Endodermal cell (in vitro differentiated cells): ENCODE measurements at regions not wholly inside any gene's neighbourhood (a gene's known extent, or its start where the extent isn't known, plus 50 kb on each side); places are given as distances from the start of the nearest gene placed in this dataset.

Experiments used
- DNase-seq: peaks from one replicate; pipeline ENCODE4 v3.0.0-alpha.2; 2017
- H3K27ac ChIP-seq: 2 replicates; pipeline ENCODE4 v1.5.1; 2013; ENCODE audit warnings: mild to moderate bottlenecking, low read depth, low read length, moderate library complexity
- H3K27me3 ChIP-seq: 2 replicates; pipeline ENCODE4 v1.6.1; 2013; ENCODE audit warnings: mild to moderate bottlenecking, low read length, moderate library complexity; ENCODE audit not compliant: insufficient read depth, control insufficient read depth, poor library complexity, severe bottlenecking
- H3K36me3 ChIP-seq: 2 replicates; pipeline ENCODE4 v1.7.0; 2013; ENCODE audit warnings: mild to moderate bottlenecking, low read length, moderate library complexity; ENCODE audit not compliant: control insufficient read depth, insufficient read depth
- H3K4me1 ChIP-seq: one replicate; pipeline ENCODE4 v1.7.0; 2013; ENCODE audit warnings: low read length; ENCODE audit not compliant: control insufficient read depth, insufficient read depth
- H3K4me3 ChIP-seq: 2 replicates; pipeline ENCODE4 v1.5.1; 2013; ENCODE audit warnings: mild to moderate bottlenecking, low read length, moderate library complexity
- H3K9ac ChIP-seq: 2 replicates; pipeline ENCODE4 v1.6.1; 2013; ENCODE audit warnings: mild to moderate bottlenecking, low read length, moderate library complexity; ENCODE audit not compliant: poor library complexity, severe bottlenecking; ENCODE audit errors: extremely low read depth
- H3K9me3 ChIP-seq: 2 replicates; pipeline ENCODE4 v1.6.1; 2013; ENCODE audit warnings: mild to moderate bottlenecking, low read length, moderate library complexity; ENCODE audit not compliant: control insufficient read depth
- H3K27ac Mint-ChIP-seq: 2 replicates; pipeline ENCODE4 v1.8.0; 2020; ENCODE audit warnings: mixed read lengths
- H3K27me3 Mint-ChIP-seq: 2 replicates; pipeline ENCODE4 v1.8.0; 2021; ENCODE audit warnings: mild to moderate bottlenecking, mixed read lengths; ENCODE audit not compliant: insufficient read depth
- H3K36me3 Mint-ChIP-seq: 2 replicates; pipeline ENCODE4 v1.8.0; 2020; ENCODE audit warnings: low read depth, mixed read lengths
- H3K4me1 Mint-ChIP-seq: 2 replicates; pipeline ENCODE4 v1.8.0; 2020; ENCODE audit warnings: mixed read lengths
- H3K4me3 Mint-ChIP-seq: 2 replicates; pipeline ENCODE4 v1.8.0; 2020; ENCODE audit warnings: mild to moderate bottlenecking, moderate library complexity, mixed read lengths
- H3K9me3 Mint-ChIP-seq: 2 replicates; pipeline ENCODE4 v1.8.0; 2020; ENCODE audit warnings: mild to moderate bottlenecking, mixed read lengths
- WGBS, 2 experiments: methylation state at CpG; one replicate each; pipeline versions ENCODE4 v1.1.5 to v1.1.7; 2013; ENCODE audit warnings: missing lambda C conversion rate in 2 of 2, mixed read lengths in 1 of 2; ENCODE audit not compliant: insufficient coverage in 1 of 2, insufficient read length in 1 of 2; 5-methylcytosine and 5-hydroxymethylcytosine counted together
- TF ChIP-seq, protein P1 (sequence below): fragments of 200-600 bp; sonication (generic); conservative IDR thresholded peaks from 2 replicates; pipeline ENCODE4 v1.5.0; 2021; ENCODE audit warnings: antibody characterized with exemption, mild to moderate bottlenecking

- no peaks in the 10 kb centered on the region for H3K27me3 Mint-ChIP-seq
- H3K27ac Mint-ChIP-seq: no peak overlapping the region
- no peak overlapping the region for H3K27ac ChIP-seq
- H3K27me3 ChIP-seq: no peaks in the 10 kb centered on the region
- DNase-seq: no peak
- WGBS, 2 experiments: 98 to 100% methylated on average over 3 of the region's 3 CpGs
- no peak overlapping the region for H3K4me3 Mint-ChIP-seq
- H3K4me1 ChIP-seq: no peaks in the 10 kb centered on the region
- H3K9me3 ChIP-seq: peaks cover 23% of the 10 kb centered on the region
- no peak overlapping the region for H3K9ac ChIP-seq
- peaks cover 5% of the 10 kb centered on the region for H3K4me1 Mint-ChIP-seq
- TF ChIP-seq, protein P1, sequence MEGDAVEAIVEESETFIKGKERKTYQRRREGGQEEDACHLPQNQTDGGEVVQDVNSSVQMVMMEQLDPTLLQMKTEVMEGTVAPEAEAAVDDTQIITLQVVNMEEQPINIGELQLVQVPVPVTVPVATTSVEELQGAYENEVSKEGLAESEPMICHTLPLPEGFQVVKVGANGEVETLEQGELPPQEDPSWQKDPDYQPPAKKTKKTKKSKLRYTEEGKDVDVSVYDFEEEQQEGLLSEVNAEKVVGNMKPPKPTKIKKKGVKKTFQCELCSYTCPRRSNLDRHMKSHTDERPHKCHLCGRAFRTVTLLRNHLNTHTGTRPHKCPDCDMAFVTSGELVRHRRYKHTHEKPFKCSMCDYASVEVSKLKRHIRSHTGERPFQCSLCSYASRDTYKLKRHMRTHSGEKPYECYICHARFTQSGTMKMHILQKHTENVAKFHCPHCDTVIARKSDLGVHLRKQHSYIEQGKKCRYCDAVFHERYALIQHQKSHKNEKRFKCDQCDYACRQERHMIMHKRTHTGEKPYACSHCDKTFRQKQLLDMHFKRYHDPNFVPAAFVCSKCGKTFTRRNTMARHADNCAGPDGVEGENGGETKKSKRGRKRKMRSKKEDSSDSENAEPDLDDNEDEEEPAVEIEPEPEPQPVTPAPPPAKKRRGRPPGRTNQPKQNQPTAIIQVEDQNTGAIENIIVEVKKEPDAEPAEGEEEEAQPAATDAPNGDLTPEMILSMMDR: no peak
- H3K4me3 ChIP-seq: no peak overlapping the region
- peaks cover 14% of the 10 kb centered on the region for H3K9me3 Mint-ChIP-seq
- H3K36me3 ChIP-seq: no peaks in the 10 kb centered on the region
- H3K36me3 Mint-ChIP-seq: no peaks in the 10 kb centered on the region
These were observed 151.5 kb upstream of the EEPD1 start for GRCh38 chr7:36001546-36001945.

DNA sequence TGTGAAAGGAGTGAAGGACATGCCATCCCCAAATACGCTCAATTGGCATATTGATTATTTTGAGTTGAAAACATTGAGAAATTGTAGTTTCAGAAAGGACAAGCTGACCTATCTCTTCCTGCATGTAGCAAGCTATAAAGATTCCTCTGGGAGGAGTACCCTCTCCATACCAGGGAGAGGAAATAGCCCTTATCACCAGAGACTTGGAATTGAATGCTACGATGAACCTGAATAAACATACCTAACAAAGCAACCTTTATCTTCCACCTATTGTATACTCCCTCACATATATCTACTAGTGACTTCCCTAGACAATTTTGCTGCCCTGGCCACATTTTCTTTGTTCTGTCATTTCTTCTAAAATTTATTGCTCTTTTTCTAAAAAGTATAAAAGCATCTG, 150.2 kb upstream of the EEPD1 start:
- Mint-ChIP-seq H3K4me1 (peaks cover 7% of the 10 kb centered on the region), H3K27ac (no peak overlapping the region)
- WGBS, 2 experiments: 60 to 89% methylated on average over 1 to 2 of the region's 2 CpGs

DNA sequence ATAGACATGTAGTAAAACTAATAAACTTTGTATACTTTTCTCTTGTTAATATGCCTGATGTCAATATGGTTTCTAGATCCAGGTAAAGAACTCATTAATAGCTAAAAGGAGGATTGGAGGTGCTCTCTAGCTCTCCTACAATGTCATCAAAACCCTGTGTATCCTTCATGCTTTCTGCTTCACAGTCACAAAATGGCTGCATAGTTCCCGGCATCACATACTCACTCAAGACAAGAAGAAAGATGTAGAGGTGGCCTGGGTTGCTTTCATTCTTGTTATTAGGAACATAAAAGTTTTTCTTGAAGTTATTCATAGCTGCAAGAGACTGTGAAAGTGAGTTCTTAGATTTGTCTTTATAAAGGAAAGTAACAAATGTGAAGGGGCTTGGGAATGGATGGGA, 149.7 kb upstream of the EEPD1 start:
- H3K4me1 ChIP-seq: no peaks in the 10 kb centered on the region
- Mint-ChIP-seq H3K36me3 (no peaks in the 10 kb centered on the region), H3K9me3 (peaks cover 14% of the 10 kb centered on the region), H3K27ac (no peak overlapping the region), H3K4me1 (peaks cover 7% of the 10 kb centered on the region), H3K4me3 (no peak overlapping the region), H3K27me3 (no peaks in the 10 kb centered on the region)
- H3K9me3 ChIP-seq: peaks cover 23% of the 10 kb centered on the region
- H3K9ac ChIP-seq: no peak overlapping the region
- WGBS, 2 experiments: 86 to 100% methylated on average over 1 of the region's 1 CpG
- DNase-seq: no peak
- peak overlapping the region; percentile 14 for H3K4me3 ChIP-seq
- H3K36me3 ChIP-seq: no peaks in the 10 kb centered on the region
- H3K27me3 ChIP-seq: no peaks in the 10 kb centered on the region
- H3K27ac ChIP-seq: no peak overlapping the region
- TF ChIP-seq, protein P1: no peak

More for the DNA sequence above, 150.2 kb upstream of the EEPD1 start:
- DNase-seq: no peak
- Mint-ChIP-seq H3K9me3 (peaks cover 14% of the 10 kb centered on the region), H3K36me3 (no peaks in the 10 kb centered on the region), H3K4me3 (no peak overlapping the region), H3K27me3 (no peaks in the 10 kb centered on the region)
- Histone ChIP-seq H3K4me1 (no peaks in the 10 kb centered on the region), H3K9me3 (peaks cover 23% of the 10 kb centered on the region), H3K27me3 (no peaks in the 10 kb centered on the region), H3K36me3 (no peaks in the 10 kb centered on the region), H3K4me3 (peak overlapping the region; percentile 14), H3K27ac (no peak overlapping the region), H3K9ac (no peak overlapping the region)
- TF ChIP-seq, protein P1: no peak
